Muscle of arm (tissue), 1 donor: ENCODE measurements at regions not wholly inside any gene's neighbourhood (a gene's known extent, or its start where the extent isn't known, plus 50 kb on each side); places are given as distances from the start of the nearest gene placed in this dataset.
A peak's percentile ranks its signal among the peaks of the same experiment; 100 is the strongest.
"Not testable (repeated sequence)": the region's sequence is repeated elsewhere in the genome, so short reads cannot be mapped to it uniquely, and the experiment has no call there.

ENCODE experiments used
- DNase-seq: peaks from one replicate; pipeline ENCODE4 v3.0.0-alpha.2; 2013

DNA sequence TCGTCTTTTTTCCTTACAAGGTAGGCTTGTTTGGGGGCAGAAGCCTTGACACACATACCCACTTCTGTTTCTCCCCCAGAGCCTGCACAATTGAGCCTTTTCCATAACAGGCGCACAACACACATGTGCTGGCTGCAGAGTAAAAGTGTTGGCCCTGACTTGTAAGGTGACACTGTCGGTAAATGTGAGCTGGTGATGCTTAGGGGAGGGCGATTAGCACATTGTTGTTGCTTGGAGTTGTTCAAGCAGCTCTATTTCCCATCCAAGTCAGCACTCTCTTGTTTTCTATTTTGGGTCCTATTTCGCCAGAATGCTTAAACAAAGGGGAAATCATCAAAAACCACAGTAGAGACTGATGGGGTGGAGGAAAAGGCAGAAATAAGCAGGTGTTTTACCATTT lies 51.9 kb upstream of the PTPRJ start:
- no peak for DNase-seq

DNA sequence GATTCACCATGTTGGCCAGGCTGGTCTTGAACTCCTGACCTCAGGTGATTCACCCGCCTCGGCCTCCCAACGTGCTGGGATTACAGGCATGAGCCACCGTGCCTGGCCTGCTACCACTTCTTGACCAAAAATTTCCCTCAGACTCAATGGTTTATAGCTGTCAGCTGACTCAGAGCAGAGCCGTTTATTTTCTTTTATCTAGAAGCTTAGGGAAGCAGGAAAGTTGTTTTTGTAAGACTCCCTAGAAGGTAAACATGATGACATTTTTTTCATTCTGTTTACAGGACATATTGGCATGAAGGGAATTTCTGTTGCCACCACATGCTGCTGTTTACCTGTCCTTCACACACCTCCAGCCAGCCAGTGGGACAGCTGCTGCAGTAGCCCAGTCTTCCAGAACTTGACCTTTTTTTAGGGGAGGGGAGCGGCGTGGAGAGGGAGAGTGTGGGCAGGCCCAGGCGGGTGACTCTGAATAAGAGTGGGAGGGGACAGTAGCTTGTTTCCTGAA lies 56.1 kb upstream of the PTPRJ start:
- no peak for DNase-seq

DNA sequence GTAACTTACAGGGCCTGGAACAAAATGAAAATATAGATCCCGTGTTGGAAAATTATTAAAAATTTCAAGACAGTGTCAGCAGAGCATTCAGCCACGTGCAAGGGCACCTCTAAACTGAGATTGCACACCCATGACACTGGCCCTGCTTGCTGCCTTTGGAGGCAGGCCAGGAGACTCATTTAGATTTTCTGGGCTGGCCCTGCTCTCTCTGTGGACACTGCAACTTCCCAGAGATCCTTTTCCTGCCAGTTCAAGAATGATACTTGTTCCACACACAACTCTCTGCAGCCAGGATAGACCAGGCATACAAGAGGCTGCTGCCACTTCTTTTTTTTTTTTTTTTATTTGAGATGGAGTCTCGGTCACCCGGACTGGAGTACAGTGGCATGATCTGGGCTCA lies 56.7 kb upstream of the PTPRJ start:
- no peak for DNase-seq

- not testable (repeated sequence) for DNase-seq
These were observed 59.2 kb upstream of the PTPRJ start for GRCh38 chr11:47921080-47921555.

- no peak for DNase-seq
These were observed 61.4 kb upstream of the PTPRJ start for GRCh38 chr11:47918882-47919495.

DNA sequence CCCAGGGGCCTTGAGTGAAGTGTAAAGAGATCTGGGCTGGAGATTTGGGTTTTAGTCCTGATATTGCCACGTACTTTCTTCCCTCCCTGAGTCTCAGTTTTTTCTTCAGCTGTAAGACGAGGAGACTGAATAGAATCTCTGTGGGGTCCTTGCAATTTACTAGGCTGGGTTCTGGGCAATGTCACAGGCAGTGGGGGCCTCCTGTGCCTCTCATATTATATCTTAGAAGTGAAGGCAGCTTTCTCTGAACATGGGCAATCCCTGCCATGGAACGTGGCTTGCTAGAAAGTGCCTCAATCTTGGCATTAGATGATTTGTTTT lies 62.0 kb upstream of the PTPRJ start:
- DNase-seq = no peak

DNA sequence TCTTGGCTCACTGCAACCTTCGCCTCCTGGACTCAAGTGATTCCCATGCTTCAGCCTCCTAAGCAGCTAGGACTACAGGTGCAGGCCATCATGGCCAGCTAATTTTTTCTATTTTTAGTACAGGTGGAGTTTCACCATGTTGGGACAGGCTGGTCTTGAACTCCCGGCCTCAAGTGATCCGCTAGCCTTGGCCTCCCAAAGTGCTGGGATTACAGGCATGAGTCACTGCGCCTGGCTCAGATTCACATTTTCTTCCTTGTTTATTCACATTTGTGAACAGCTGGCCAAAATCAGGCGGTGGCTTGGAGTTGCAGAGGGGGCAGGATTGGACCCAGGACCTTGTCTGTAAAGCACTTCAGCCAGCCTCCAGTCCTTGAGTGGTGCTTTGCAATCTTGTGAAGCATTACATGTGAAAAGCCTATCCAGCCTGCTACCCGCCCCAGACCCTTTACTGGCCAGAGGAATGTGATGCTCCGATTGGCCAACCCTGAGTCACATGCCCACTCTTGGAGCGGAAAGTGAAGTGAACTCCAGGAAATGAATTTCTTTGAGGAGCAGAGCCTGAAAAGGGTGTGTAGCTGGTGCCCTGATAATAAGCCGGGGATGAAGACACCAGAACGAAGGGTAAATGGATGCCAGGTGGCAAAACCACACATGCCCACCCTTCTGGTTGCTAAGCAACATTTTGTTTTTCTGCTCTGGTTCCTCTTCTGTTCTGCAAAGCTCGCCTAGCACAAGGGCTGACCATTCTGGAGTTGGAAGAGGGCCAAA lies 62.6 kb upstream of the PTPRJ start:
- DNase-seq = peak; percentile 65

- DNase-seq = peak; percentile 59
These were observed 64.0 kb upstream of the PTPRJ start for GRCh38 chr11:47916361-47916841.

- DNase-seq = no peak
These were observed 64.6 kb upstream of the PTPRJ start for GRCh38 chr11:47915783-47916182.

- DNase-seq = no peak
These were observed 65.0 kb upstream of the PTPRJ start for GRCh38 chr11:47915374-47915773.

DNA sequence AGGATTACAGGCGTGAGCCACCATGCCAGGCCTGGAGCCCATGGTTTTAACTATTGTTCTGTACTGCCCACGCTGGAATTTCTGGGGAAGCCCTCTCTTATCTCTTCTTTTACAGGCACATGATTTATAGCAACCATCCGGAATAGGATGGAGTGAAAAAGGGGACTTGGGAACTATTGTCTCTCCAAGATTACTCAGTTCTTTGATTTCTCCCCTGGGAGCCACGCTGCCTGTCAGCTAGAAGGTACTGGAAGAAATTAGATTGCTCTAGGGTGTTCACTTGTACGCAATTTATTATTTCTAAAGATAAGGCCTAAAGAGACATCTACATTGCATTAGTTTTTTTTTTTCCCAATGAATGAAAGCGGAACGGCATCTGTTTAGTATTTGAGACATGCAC lies 65.6 kb upstream of the PTPRJ start:
- DNase-seq = no peak

GRCh38 chr11:47913529-47914244 lies 65.5 kb upstream of the NUP160 start:
- DNase-seq = no peak

DNA sequence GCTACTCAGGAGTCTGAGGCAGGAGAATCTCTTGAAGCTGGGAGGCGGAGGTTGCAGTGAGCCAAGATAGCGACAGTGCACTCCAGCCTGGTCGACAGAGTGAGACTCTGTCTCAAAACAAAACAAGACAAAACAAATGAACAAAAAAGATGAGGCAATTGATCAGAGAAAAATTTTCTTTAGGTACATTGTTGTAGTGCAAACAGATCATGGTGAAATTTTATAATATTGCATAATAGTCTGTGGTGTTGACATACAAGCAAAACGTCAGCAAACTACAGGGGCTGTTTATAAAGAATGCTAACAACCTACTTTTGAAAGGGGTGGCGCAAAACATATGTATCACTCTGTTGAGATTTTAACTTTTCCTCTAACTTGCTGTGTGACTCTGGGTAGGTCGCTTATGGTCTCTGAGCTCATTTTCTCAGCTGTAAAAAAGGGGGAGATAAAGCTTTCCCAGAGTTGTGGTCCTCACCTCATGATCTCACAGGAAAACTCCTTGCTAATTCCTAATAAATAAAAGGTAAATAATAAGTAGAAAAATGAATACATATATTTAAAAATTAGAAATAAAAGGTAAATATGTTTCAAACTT lies 64.8 kb upstream of the NUP160 start:
- no peak for DNase-seq

- DNase-seq = no peak
These were observed 63.0 kb upstream of the NUP160 start for GRCh38 chr11:47911149-47911548.

GRCh38 chr11:47908198-47908597 lies 60.0 kb upstream of the NUP160 start:
- DNase-seq = no peak

- no peak for DNase-seq
These were observed 59.3 kb upstream of the NUP160 start for GRCh38 chr11:47907499-47907898.

DNA sequence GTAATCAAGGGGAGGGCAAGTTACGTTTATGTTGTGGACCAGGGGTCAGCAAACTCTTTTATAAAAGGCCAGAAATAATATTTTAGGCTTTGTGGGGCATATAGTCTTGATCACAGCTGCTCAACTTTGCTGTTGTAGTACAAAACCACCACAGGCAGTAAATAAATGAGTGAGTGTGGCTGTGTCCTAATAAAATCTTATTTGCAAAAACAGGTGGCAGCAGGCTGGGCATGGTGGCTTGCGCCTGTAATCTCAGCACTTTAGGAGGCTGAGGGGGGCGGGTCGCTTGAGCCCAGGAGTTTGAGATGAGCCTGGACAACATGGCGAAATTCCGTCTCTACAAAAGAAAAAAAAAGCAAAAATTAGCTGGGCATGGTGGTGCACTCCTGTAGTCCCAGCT lies 57.9 kb upstream of the NUP160 start:
- no peak for DNase-seq

GRCh38 chr11:47905358-47906059 lies 57.4 kb upstream of the NUP160 start:
- no peak for DNase-seq

DNA sequence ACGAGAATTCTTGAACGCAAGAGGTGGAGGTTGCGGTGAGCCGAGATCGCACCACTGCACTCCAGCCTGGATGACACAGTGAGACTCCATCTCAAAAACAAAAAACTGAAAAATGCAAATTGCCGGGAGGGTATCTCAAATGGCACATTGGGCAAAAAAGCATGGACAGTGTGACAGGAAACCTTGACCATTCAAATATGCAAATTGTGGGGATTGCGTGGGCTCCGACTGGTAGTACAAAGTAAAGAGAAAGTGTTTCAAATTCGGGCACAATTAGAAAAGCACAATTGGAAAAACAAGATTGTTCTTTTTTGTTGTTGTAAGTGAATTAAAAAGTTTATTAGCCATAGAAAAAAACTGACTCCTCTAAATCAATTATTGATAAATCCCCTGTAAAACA lies 56.7 kb upstream of the NUP160 start:
- DNase-seq = no peak

DNA sequence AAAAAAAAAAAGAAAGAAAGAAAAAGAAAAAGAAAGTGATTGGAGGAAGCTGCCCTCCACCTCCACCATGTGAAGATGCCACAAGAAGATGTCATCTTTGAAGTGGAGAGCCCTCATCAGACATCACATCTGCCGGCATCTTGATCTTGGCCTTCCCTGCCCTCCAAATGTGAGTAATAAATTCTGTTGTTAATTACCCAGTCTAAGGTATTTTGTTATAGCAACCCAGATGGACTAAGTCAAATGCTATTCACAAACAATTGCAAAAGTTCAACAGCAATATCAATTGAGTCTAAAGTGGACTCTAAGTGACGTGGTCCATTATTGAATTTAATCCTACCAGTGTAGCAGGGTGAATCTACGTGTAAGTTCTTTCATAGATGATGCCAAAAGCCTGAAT lies 55.9 kb upstream of the NUP160 start:
- DNase-seq = no peak

DNA sequence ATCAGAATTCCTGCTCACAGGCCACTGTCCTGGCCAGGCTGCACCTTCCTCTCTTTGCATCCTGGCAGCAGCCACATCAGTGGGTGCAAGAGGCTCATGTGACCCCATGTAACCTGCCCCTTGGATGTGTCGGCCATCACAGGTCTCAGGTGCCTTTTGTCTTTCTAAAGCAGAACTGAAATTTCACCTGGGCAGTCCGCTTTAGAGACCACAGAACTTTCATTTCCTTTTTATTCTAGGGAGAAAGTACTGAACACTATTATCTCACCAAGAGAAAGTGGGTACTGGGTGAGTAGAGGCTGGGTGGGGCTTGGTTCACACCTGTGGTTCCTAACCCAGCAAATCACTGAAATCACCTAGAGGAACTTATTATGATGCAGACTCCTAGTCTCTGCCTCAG lies 51.7 kb upstream of the NUP160 start:
- DNase-seq = no peak
